CD4-positive, CD25-positive, alpha-beta regulatory T cell (primary cell): ENCODE measurements at regions not wholly inside any gene's neighbourhood (a gene's known extent, or its start where the extent isn't known, plus 50 kb on each side); places are given as distances from the start of the nearest gene placed in this dataset.

ENCODE experiments used
- ATAC-seq, 2 donors: fragments of 150-1000 bp; cut with Tn5 transposase; one replicate each; pipeline ENCODE4 v1.10.0; 2021; ENCODE audit warnings: low read depth in 2 of 2, moderate number of reproducible peaks in 2 of 2, moderate library complexity in 1 of 2
- DNase-seq, 3 donors: peaks; one replicate each; pipeline versions ENCODE4 v3.0.0 to v3.0.0-alpha.2; 2012 to 2022; ENCODE audit warnings: mixed read lengths in 1 of 3
- H3K27ac ChIP-seq: one replicate; pipeline ENCODE4 v1.7.0; 2013; ENCODE audit warnings: mild to moderate bottlenecking, low read length; ENCODE audit not compliant: insufficient read depth, poor library complexity, severe bottlenecking
- H3K27me3 ChIP-seq: one replicate; pipeline ENCODE4 v1.7.0; 2013; ENCODE audit warnings: low read length; ENCODE audit not compliant: control insufficient read depth, insufficient read depth
- H3K36me3 ChIP-seq: one replicate; pipeline ENCODE4 v1.7.0; 2013; ENCODE audit warnings: mild to moderate bottlenecking, low read length, moderate library complexity; ENCODE audit not compliant: control insufficient read depth, insufficient read depth
- H3K4me1 ChIP-seq: 2 replicates; pipeline ENCODE4 v1.7.0; 2013; ENCODE audit warnings: mild to moderate bottlenecking, low read length; ENCODE audit not compliant: insufficient read depth, control insufficient read depth, poor library complexity, severe bottlenecking
- H3K4me3 ChIP-seq: one replicate; pipeline ENCODE4 v1.7.0; 2013; ENCODE audit warnings: low read depth, mild to moderate bottlenecking, low read length, moderate library complexity
- H3K9me3 ChIP-seq, 2 experiments: 1 replicate in 1 of 2; 2 replicates in 1 of 2; pipeline ENCODE4 v1.7.0; 2013; ENCODE audit warnings: low read length in 2 of 2, mild to moderate bottlenecking in 1 of 2, moderate library complexity in 1 of 2; ENCODE audit not compliant: control insufficient read depth in 2 of 2
- H3K27ac Mint-ChIP-seq, 3 donors: one replicate each; pipeline ENCODE4 v1.8.0; 2020 to 2022; ENCODE audit warnings: mild to moderate bottlenecking in 3 of 3, mixed read lengths in 3 of 3, moderate library complexity in 2 of 3
- H3K27me3 Mint-ChIP-seq: one replicate; pipeline ENCODE4 v1.8.0; 2022; ENCODE audit warnings: mild to moderate bottlenecking, mixed read lengths
- H3K36me3 Mint-ChIP-seq: one replicate; pipeline ENCODE4 v1.8.0; 2020; ENCODE audit warnings: mixed read lengths
- H3K4me1 Mint-ChIP-seq, 4 donors: one replicate each; pipeline ENCODE4 v1.8.0; 2020 to 2022; ENCODE audit warnings: mixed read lengths in 4 of 4, mild to moderate bottlenecking in 1 of 4
- H3K4me3 Mint-ChIP-seq, 4 donors: one replicate each; pipeline ENCODE4 v1.8.0; 2020 to 2022; ENCODE audit warnings: mild to moderate bottlenecking in 4 of 4, mixed read lengths in 4 of 4, moderate library complexity in 3 of 4
- H3K9me3 Mint-ChIP-seq, 7 donors: one replicate each; pipeline ENCODE4 v1.8.0; 2020 to 2022; ENCODE audit warnings: mixed read lengths in 7 of 7, mild to moderate bottlenecking in 3 of 7, moderate library complexity in 2 of 7

DNA sequence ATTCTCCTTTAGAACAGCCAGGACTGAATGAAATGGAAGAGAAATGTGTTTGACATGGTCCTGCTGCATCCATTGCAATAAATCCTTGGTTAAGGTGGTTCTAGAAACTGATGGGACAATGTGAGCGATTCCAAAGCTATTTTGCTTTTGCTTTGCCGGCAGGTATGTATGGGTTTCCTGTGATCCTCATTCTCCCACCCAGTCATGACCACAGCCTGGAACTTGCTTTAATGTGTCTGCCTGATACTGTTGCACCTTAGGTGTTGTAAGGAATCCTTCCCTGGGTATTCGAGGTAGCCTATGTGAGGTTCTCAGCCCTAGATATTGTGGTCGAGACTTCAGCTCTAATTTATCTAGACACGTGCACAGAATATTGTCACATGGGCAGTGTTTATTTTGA, 86.1 kb downstream of the ZNF518B start:
- no peak for ATAC-seq
- Histone ChIP-seq H3K27me3 (no peaks in the 10 kb centered on the region), H3K9me3 (no peaks in the 10 kb centered on the region), H3K4me1 (no peaks in the 10 kb centered on the region), H3K27ac (no peak overlapping the region), H3K36me3 (no peaks in the 10 kb centered on the region), H3K4me3 (no peak overlapping the region)
- H3K36me3 Mint-ChIP-seq = no peaks in the 10 kb centered on the region
- no peak overlapping the region for H3K4me3 Mint-ChIP-seq
- no peaks in the 10 kb centered on the region for H3K4me1 Mint-ChIP-seq
- no peak for DNase-seq
- H3K9me3 Mint-ChIP-seq = peaks cover 0 to 4% (median 0%) of the 10 kb centered on the region in 7 donors
- H3K27ac Mint-ChIP-seq = no peak overlapping the region
- H3K27me3 Mint-ChIP-seq = no peaks in the 10 kb centered on the region

GRCh38 chr4:10369517-10369916, 87.7 kb downstream of the ZNF518B start:
- Mint-ChIP-seq H3K4me3 (no peak overlapping the region), H3K27ac (peak overlapping the region in 1 of 3 donors; percentile 26), H3K27me3 (no peaks in the 10 kb centered on the region), H3K4me1 (no peaks in the 10 kb centered on the region), H3K9me3 (peaks cover 0 to 2% (median 0%) of the 10 kb centered on the region in 7 donors), H3K36me3 (no peaks in the 10 kb centered on the region)
- Histone ChIP-seq H3K27me3 (no peaks in the 10 kb centered on the region), H3K4me3 (no peak overlapping the region), H3K9me3 (no peaks in the 10 kb centered on the region), H3K4me1 (no peaks in the 10 kb centered on the region), H3K36me3 (no peaks in the 10 kb centered on the region), H3K27ac (no peak overlapping the region)
- ATAC-seq (no peak), DNase-seq (no peak)

DNA sequence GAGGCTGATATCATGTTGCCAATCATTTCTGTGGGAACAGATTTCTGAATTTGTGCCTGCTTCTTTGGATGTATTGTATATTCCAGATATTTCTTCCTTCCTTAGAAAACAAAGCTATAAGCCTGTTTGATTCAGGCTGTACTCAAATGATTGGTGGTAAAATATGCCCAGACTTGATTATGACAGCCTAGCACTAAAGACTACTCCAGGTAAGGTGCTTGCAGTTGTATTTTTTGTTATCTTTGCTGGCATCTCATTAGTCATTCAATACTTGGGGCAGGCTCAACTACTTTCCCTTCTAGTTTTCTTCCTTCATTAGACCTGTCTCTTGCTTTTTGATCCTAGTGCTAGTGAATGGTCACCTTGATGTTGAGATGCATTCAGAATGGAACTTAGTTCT, 90.6 kb downstream of the ZNF518B start:
- Mint-ChIP-seq H3K4me1 (no peaks in the 10 kb centered on the region), H3K9me3 (peaks cover 0 to 5% (median 0%) of the 10 kb centered on the region in 7 donors)
- no peak for DNase-seq

GRCh38 chr4:10364194-10364593, 93.0 kb downstream of the ZNF518B start:
- H3K4me3 ChIP-seq = no peak overlapping the region

More for the DNA sequence above, 90.6 kb downstream of the ZNF518B start:
- no peak overlapping the region for H3K27ac Mint-ChIP-seq
- no peaks in the 10 kb centered on the region for H3K36me3 ChIP-seq
- ATAC-seq = no peak
- no peak overlapping the region for H3K4me3 ChIP-seq
- H3K27me3 ChIP-seq = no peaks in the 10 kb centered on the region
- no peaks in the 10 kb centered on the region for H3K4me1 ChIP-seq
- no peaks in the 10 kb centered on the region for H3K27me3 Mint-ChIP-seq
- H3K4me3 Mint-ChIP-seq = no peak overlapping the region
- H3K9me3 ChIP-seq = no peaks in the 10 kb centered on the region
- H3K36me3 Mint-ChIP-seq = no peaks in the 10 kb centered on the region
- H3K27ac ChIP-seq = no peak overlapping the region

DNA sequence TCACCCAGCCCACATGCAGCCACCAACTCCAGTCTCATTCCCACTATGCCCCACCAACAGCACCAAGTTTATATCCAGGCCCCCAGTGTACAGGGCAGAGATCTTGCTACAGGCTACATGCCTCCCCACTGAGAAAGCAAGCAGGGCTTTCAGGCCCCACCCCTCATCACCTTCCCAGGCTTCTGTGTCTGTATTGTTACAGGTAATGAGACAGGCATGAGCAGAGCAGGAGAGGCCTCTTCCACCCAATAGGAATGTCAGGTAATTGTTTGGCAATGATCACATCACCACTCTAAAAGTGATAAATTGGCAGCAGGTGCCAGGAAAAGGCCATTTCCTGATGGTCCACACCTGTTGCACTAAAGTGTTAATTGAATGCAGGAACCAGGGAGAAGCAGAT, 102.5 kb downstream of the ZNF518B start:
- Mint-ChIP-seq H3K36me3 (no peaks in the 10 kb centered on the region), H3K27ac (no peak overlapping the region), H3K4me1 (no peaks in the 10 kb centered on the region), H3K9me3 (peaks cover 0 to 4% (median 0%) of the 10 kb centered on the region in 7 donors), H3K4me3 (no peak overlapping the region), H3K27me3 (peaks cover 5% of the 10 kb centered on the region)
- Histone ChIP-seq H3K27me3 (peaks cover 7% of the 10 kb centered on the region), H3K36me3 (no peaks in the 10 kb centered on the region), H3K4me3 (no peak overlapping the region), H3K4me1 (no peaks in the 10 kb centered on the region), H3K27ac (no peak overlapping the region), H3K9me3 (no peaks in the 10 kb centered on the region)
- ATAC-seq = no peak
- DNase-seq = no peak

More at GRCh38 chr4:10364194-10364593, 93.0 kb downstream of the ZNF518B start:
- Histone ChIP-seq H3K4me1 (no peaks in the 10 kb centered on the region), H3K9me3 (no peaks in the 10 kb centered on the region), H3K27ac (no peak overlapping the region), H3K27me3 (no peaks in the 10 kb centered on the region), H3K36me3 (no peaks in the 10 kb centered on the region)
- Mint-ChIP-seq H3K36me3 (no peaks in the 10 kb centered on the region), H3K4me1 (no peaks in the 10 kb centered on the region), H3K27ac (no peak overlapping the region), H3K4me3 (no peak overlapping the region), H3K9me3 (peaks cover 0 to 5% (median 0%) of the 10 kb centered on the region in 7 donors), H3K27me3 (no peaks in the 10 kb centered on the region)
- no peak for ATAC-seq
- no peak for DNase-seq

GRCh38 chr4:10354225-10354624, 103.0 kb downstream of the ZNF518B start:
- H3K4me1 ChIP-seq = no peaks in the 10 kb centered on the region

GRCh38 chr4:10353110-10353509, 104.1 kb downstream of the ZNF518B start:
- Mint-ChIP-seq H3K27ac (no peak overlapping the region), H3K4me3 (peak overlapping the region in 1 of 4 donors; percentile 16), H3K36me3 (no peaks in the 10 kb centered on the region), H3K9me3 (peaks cover 0 to 6% (median 0%) of the 10 kb centered on the region in 7 donors), H3K27me3 (peaks cover 5% of the 10 kb centered on the region), H3K4me1 (no peaks in the 10 kb centered on the region)
- DNase-seq = no peak
- H3K4me3 ChIP-seq = no peak overlapping the region
- peaks cover 7% of the 10 kb centered on the region for H3K27me3 ChIP-seq
- no peaks in the 10 kb centered on the region for H3K36me3 ChIP-seq
- ATAC-seq = no peak
- no peaks in the 10 kb centered on the region for H3K9me3 ChIP-seq
- H3K27ac ChIP-seq = no peak overlapping the region
- H3K4me1 ChIP-seq = no peaks in the 10 kb centered on the region

More at GRCh38 chr4:10354225-10354624, 103.0 kb downstream of the ZNF518B start:
- H3K4me3 ChIP-seq = no peak overlapping the region
- no peak for ATAC-seq
- H3K27ac Mint-ChIP-seq = no peak overlapping the region
- H3K36me3 ChIP-seq = no peaks in the 10 kb centered on the region
- H3K27me3 ChIP-seq = peaks cover 7% of the 10 kb centered on the region
- H3K4me1 Mint-ChIP-seq = no peaks in the 10 kb centered on the region
- no peak overlapping the region for H3K4me3 Mint-ChIP-seq
- DNase-seq = no peak
- H3K9me3 Mint-ChIP-seq = peaks cover 0 to 5% (median 0%) of the 10 kb centered on the region in 7 donors
- H3K27ac ChIP-seq = no peak overlapping the region
- no peaks in the 10 kb centered on the region for H3K9me3 ChIP-seq
- no peaks in the 10 kb centered on the region for H3K36me3 Mint-ChIP-seq
- peaks cover 5% of the 10 kb centered on the region for H3K27me3 Mint-ChIP-seq

DNA sequence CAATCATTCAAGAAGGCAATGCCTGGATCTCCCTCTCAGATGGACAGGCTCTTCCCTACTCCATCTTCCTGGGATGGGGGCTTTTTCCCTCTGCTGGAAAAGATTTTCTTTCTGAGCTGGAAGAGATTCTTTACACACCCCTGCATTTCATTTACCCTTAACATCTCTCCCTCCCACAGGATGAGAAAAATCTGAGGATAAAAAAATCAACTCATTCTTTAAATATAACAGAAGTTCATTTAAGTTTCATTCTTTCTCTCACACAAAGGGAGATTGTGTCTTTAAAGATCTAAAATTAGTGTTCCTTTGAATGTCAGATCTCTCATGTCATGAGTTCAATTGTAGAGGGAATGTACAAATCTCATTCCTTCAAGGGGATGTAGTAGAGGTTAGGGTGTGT, 109.0 kb downstream of the ZNF518B start:
- H3K4me1 ChIP-seq = no peaks in the 10 kb centered on the region
- H3K4me3 ChIP-seq = no peak overlapping the region
- no peak overlapping the region for H3K27ac Mint-ChIP-seq
- no peaks in the 10 kb centered on the region for H3K4me1 Mint-ChIP-seq
- H3K36me3 ChIP-seq = no peaks in the 10 kb centered on the region
- no peak overlapping the region for H3K4me3 Mint-ChIP-seq
- no peak for ATAC-seq
- no peaks in the 10 kb centered on the region for H3K36me3 Mint-ChIP-seq
- H3K27ac ChIP-seq = no peak overlapping the region
- no peak for DNase-seq
- no peaks in the 10 kb centered on the region for H3K27me3 Mint-ChIP-seq
- H3K27me3 ChIP-seq = peaks cover 9% of the 10 kb centered on the region
- H3K9me3 ChIP-seq = no peaks in the 10 kb centered on the region
- H3K9me3 Mint-ChIP-seq = peaks cover 0 to 4% (median 0%) of the 10 kb centered on the region in 7 donors
